Activated CD8-positive, alpha-beta T cell treated with anti-CD3 and anti-CD28 coated beads for 36 hours (primary cell): ENCODE measurements at regions not wholly inside any gene's neighbourhood (a gene's known extent, or its start where the extent isn't known, plus 50 kb on each side); places are given as distances from the start of the nearest gene placed in this dataset.

ENCODE experiments used
- ATAC-seq: fragments of 200-7000 bp; cut with Tn5 transposase; one replicate; pipeline ENCODE4 v1.10.0; 2021; ENCODE audit warnings: mild to moderate bottlenecking, moderate library complexity
- CTCF ChIA-PET: fragments of 350-600 bp; sonication (Branson Sonifier 250); formaldehyde crosslinking; loops from one replicate; lab custom pipeline; 2021; ENCODE audit warnings: antibody characterized with exemption; lab: Charles Lee
- POLR2A ChIA-PET: fragments of 350-600 bp; sonication (Branson Sonifier 250); formaldehyde crosslinking; loops from one replicate; lab custom pipeline; 2021; ENCODE audit warnings: antibody characterized with exemption; lab: Charles Lee
- DNase-seq: peaks from one replicate; pipeline ENCODE4 v3.0.0-alpha.2; 2020
- H3K27ac Mint-ChIP-seq: one replicate; pipeline ENCODE4 v1.8.0; 2021; ENCODE audit warnings: mild to moderate bottlenecking, mixed read lengths
- H3K27me3 Mint-ChIP-seq: one replicate; pipeline ENCODE4 v1.8.0; 2021; ENCODE audit warnings: mixed read lengths
- H3K36me3 Mint-ChIP-seq: one replicate; pipeline ENCODE4 v1.8.0; 2021; ENCODE audit warnings: low read depth, mixed read lengths
- H3K4me1 Mint-ChIP-seq: one replicate; pipeline ENCODE4 v1.8.0; 2021; ENCODE audit warnings: low read depth, mixed read lengths
- H3K4me3 Mint-ChIP-seq: one replicate; pipeline ENCODE4 v1.8.0; 2021; ENCODE audit warnings: mild to moderate bottlenecking, moderate library complexity, mixed read lengths
- H3K9me3 Mint-ChIP-seq: one replicate; pipeline ENCODE4 v1.8.0; 2021; ENCODE audit warnings: mixed read lengths
- CTCF ChIP-seq: fragments of 200-600 bp; IDR thresholded peaks from one replicate; pipeline ENCODE4 v1.8.0; 2022; ENCODE audit warnings: antibody characterized with exemption, mild to moderate bottlenecking
- intact Hi-C: fragments of 100-400 bp; cut with micrococcal nuclease; formaldehyde crosslinking; loops from one replicate; pipeline ENCODE4 v1.10.0; 2022

GRCh38 chr2:196362973-196363549, 191.7 kb upstream of the STK17B start:
- POLR2A ChIA-PET, result no interaction called here

DNA sequence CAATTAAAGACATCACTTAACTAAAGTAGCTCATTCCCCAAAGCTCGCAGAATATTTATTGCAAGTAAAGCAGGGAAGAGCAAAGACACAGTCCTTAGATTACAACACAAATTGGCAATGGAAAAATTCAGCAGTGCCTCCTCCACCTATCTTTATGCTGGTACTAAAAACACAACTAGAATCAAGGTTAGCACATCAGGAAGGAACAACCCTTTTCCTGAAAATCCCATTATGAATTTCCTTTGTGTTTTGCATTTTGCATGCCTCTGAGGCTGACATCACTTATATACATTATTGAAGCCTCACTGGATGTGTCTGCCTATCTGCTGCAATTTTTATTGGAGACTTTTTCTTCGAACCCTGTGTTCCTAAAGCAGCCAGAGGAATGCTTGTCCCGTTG, 193.8 kb upstream of the STK17B start:
- intact Hi-C loops, result no loop called here
- Mint-ChIP-seq H3K27ac (no peak overlapping the region), H3K4me3 (no peak overlapping the region), H3K4me1 (peaks cover 9% of the 10 kb centered on the region), H3K36me3 (peaks cover 3% of the 10 kb centered on the region), H3K27me3 (no peaks in the 10 kb centered on the region), H3K9me3 (peaks cover 15% of the 10 kb centered on the region)
- CTCF ChIA-PET, result interaction anchor here (0.7 to 2.1 kb wide), 5 partner anchors 9 to 287 kb away, joined by 3 to 10 read pairs (median 4); no protein-coding TSS in a partner anchor
- ATAC-seq (no peak), DNase-seq (no peak)
- TF ChIP-seq CTCF, result no peak
- POLR2A ChIA-PET, result no interaction called here

More at GRCh38 chr2:196362973-196363549, 191.7 kb upstream of the STK17B start:
- ATAC-seq, result no peak
- intact Hi-C loops, result no loop called here
- H3K4me3 Mint-ChIP-seq, result no peak overlapping the region
- CTCF ChIA-PET, result interaction anchor here (0.9 to 2.9 kb wide), 7 partner anchors 8 to 285 kb away, joined by 3 to 10 read pairs (median 4); no protein-coding TSS in a partner anchor
- H3K27ac Mint-ChIP-seq, result no peak overlapping the region
- no peak for TF ChIP-seq CTCF
- peaks cover 4% of the 10 kb centered on the region for H3K9me3 Mint-ChIP-seq
- no peaks in the 10 kb centered on the region for H3K36me3 Mint-ChIP-seq
- no peak for DNase-seq
- H3K27me3 Mint-ChIP-seq, result no peaks in the 10 kb centered on the region
- peaks cover 9% of the 10 kb centered on the region for H3K4me1 Mint-ChIP-seq

DNA sequence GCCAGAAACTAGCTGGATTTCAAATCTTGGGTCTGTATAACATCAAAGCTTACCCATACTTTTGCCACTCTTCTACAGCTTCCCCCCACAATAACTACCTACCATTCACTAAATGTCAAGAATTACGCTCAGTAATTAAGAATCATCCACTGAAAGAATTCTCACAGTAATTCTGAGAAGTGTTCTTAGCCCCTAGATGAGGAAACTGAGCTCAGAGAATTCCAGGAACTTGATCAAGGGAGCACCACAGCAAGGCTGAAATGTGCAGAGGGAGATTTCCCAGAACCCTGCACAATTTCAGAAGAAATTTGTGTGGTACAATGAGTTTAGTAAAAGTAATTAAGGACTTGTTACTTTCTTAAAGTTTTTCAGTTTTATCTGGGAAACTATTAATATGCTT, 194.5 kb upstream of the STK17B start:
- Mint-ChIP-seq H3K27me3 (no peaks in the 10 kb centered on the region), H3K27ac (peak overlapping the region; percentile 51), H3K4me3 (no peak overlapping the region), H3K4me1 (peaks cover 9% of the 10 kb centered on the region), H3K36me3 (peaks cover 3% of the 10 kb centered on the region), H3K9me3 (peaks cover 17% of the 10 kb centered on the region)
- no peak for DNase-seq
- ChIA-PET CTCF (interaction anchor here (0.6 to 1.3 kb wide), 5 partner anchors 10 to 288 kb away, joined by 3 to 4 read pairs (median 3); no protein-coding TSS in a partner anchor), POLR2A (no interaction called here)
- ATAC-seq, result peak; percentile 79
- intact Hi-C loops, result no loop called here
- TF ChIP-seq CTCF, result no peak

GRCh38 chr2:196367633-196368032, 196.3 kb upstream of the STK17B start:
- Mint-ChIP-seq H3K27ac (no peak overlapping the region), H3K4me1 (peaks cover 7% of the 10 kb centered on the region), H3K4me3 (no peak overlapping the region), H3K36me3 (peaks cover 3% of the 10 kb centered on the region), H3K27me3 (no peaks in the 10 kb centered on the region), H3K9me3 (peaks cover 17% of the 10 kb centered on the region)
- no peak for DNase-seq
- ChIA-PET POLR2A (no interaction called here), CTCF (no interaction called here)
- no peak for ATAC-seq
- intact Hi-C loops, result no loop called here
- TF ChIP-seq CTCF, result no peak

- intact Hi-C loops, result no loop called here
- peaks cover 7% of the 10 kb centered on the region for H3K4me1 Mint-ChIP-seq
- ATAC-seq, result no peak
- H3K27me3 Mint-ChIP-seq, result no peaks in the 10 kb centered on the region
- peaks cover 3% of the 10 kb centered on the region for H3K36me3 Mint-ChIP-seq
- no peak overlapping the region for H3K27ac Mint-ChIP-seq
- TF ChIP-seq CTCF, result no peak
- no peak overlapping the region for H3K4me3 Mint-ChIP-seq
- H3K9me3 Mint-ChIP-seq, result peaks cover 17% of the 10 kb centered on the region
- ChIA-PET POLR2A (no interaction called here), CTCF (interaction anchor here (1.0 to 2.0 kb wide), 2 partner anchors 26 to 85 kb away, joined by 3 to 5 read pairs; no protein-coding TSS in a partner anchor)
- no peak for DNase-seq
Observed at GRCh38 chr2:196368546-196369225, 197.3 kb upstream of the STK17B start.
